C4-2B (cell line): ENCODE measurements at regions not wholly inside any gene's neighbourhood (a gene's known extent, or its start where the extent isn't known, plus 50 kb on each side); places are given as distances from the start of the nearest gene placed in this dataset.

Experiments used
- ZFX ChIP-seq: fragments of 450-650 bp; IDR thresholded peaks from 2 replicates; pipeline ENCODE4 v1.6.1; 2017
- TF ChIP-seq, protein P1 (sequence below): fragments of 450-650 bp; conservative IDR thresholded peaks from 2 replicates; pipeline ENCODE4 v1.5.1; 2017; ENCODE audit warnings: mild to moderate bottlenecking

DNA sequence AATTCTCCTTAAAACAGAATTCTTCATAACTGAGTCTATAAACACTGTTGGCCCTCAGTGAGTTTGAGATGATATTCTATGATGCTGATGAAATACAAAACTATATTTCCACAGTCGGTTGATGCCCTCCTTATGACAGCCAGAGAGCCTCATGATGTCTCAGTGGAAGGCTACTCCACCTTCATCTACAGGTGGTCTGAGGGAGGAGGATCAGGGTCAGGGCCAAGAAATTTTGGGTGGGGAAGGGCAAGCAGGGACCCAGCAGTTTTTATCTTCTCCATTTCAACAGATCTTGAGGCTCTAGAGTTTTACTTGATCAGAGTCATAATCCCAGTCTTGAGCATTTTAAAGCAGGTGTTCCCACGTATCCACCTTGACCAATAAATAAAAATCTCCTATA, 90.8 kb downstream of the CCDC71L start:
- TF ChIP-seq, protein P1, sequence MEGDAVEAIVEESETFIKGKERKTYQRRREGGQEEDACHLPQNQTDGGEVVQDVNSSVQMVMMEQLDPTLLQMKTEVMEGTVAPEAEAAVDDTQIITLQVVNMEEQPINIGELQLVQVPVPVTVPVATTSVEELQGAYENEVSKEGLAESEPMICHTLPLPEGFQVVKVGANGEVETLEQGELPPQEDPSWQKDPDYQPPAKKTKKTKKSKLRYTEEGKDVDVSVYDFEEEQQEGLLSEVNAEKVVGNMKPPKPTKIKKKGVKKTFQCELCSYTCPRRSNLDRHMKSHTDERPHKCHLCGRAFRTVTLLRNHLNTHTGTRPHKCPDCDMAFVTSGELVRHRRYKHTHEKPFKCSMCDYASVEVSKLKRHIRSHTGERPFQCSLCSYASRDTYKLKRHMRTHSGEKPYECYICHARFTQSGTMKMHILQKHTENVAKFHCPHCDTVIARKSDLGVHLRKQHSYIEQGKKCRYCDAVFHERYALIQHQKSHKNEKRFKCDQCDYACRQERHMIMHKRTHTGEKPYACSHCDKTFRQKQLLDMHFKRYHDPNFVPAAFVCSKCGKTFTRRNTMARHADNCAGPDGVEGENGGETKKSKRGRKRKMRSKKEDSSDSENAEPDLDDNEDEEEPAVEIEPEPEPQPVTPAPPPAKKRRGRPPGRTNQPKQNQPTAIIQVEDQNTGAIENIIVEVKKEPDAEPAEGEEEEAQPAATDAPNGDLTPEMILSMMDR: no peak
- no peak for TF ChIP-seq ZFX
